Uterus (tissue), 2 donors: ENCODE measurements at regions not wholly inside any gene's neighbourhood (a gene's known extent, or its start where the extent isn't known, plus 50 kb on each side); places are given as distances from the start of the nearest gene placed in this dataset.

ENCODE experiments used
- CTCF ChIP-seq, 4 experiments: fragments of 200-600 bp in 2 of 4; fragments of 450-650 bp in 2 of 4; sonication (generic) in 2 of 4; IDR thresholded peaks; one replicate each; pipeline ENCODE4 v1.5.1; 2016 to 2019; ENCODE audit warnings: antibody characterized with exemption in 4 of 4, mild to moderate bottlenecking in 2 of 4, moderate library complexity in 1 of 4
- POLR2A ChIP-seq, 2 donors: fragments of 450-650 bp; IDR thresholded peaks; one replicate each; pipeline ENCODE4 v1.6.1; 2016; ENCODE audit warnings: antibody characterized with exemption in 2 of 2, mild to moderate bottlenecking in 1 of 2, moderate library complexity in 1 of 2

GRCh38 chr13:95432141-95432540 lies 120.4 kb upstream of the CLDN10 start:
- TF ChIP-seq CTCF (IDR thresholded peaks at IDR 0.05) (no peak), POLR2A (IDR thresholded peaks at IDR 0.05) (no peak)
